ENCODE measurements at regions not wholly inside any gene's neighbourhood (a gene's known extent, or its start where the extent isn't known, plus 50 kb on each side); places are given as distances from the start of the nearest gene placed in this dataset.

DNA sequence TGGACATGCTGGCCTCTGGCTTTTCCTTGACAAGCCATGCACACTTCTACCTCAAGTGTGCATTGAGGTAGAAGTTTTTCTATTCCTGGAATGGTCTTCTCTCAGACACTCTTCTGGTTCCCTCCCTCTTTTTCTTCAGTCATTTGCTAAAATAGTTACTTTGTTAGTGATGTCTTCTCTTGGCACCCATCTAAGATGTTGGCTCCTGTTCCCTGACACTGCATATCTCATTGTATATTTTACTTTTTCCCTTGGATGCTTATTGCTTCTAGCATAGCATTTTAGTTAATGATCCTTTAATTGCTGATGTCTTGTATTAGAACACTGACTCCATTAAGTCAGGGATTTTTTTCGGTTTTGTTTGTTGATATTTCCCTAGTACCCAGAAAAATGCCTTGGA is 758.7 kb upstream of the NRSN1 start:
- H3K4me1 Mint-ChIP-seq (ENCODE audit: unreplicated experiment): peaks cover 5% of the 10 kb centered on the region
- no peak for TF ChIP-seq CTCF (IDR thresholded peaks at IDR 0.05; ENCODE audit: unreplicated experiment)
- H3K27ac Mint-ChIP-seq (ENCODE audit: unreplicated experiment): no peak overlapping the region
- no peaks in the 10 kb centered on the region for H3K9me3 Mint-ChIP-seq (ENCODE audit: unreplicated experiment)
- H3K36me3 Mint-ChIP-seq (ENCODE audit: low read depth, unreplicated experiment): no peaks in the 10 kb centered on the region
- no peaks in the 10 kb centered on the region for H3K27me3 Mint-ChIP-seq (ENCODE audit: unreplicated experiment)
- DNase-seq (ENCODE audit: low spot score): no peak
- no peak overlapping the region for H3K4me3 Mint-ChIP-seq (ENCODE audit: unreplicated experiment)

DNA sequence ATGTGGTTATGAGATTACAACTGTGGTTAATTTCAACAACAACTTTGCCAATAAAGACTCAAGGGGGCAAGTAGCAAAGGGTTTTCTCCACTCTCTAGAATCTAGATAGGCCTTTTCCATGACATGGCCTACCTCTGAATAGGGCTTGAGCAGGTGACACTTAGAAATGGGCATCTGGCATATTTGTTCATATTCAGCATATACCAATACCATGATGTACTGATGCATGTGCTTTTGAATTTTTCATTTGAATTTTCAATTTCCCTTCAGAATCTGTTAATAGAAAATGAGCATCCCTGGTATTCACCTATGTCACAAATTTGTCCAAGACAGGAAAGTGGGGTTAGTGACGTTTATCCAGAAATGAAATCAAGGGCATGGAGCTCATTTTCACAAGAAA is 757.5 kb upstream of the NRSN1 start:
- Mint-ChIP-seq H3K9me3 (ENCODE audit: unreplicated experiment) (no peaks in the 10 kb centered on the region), H3K4me1 (ENCODE audit: unreplicated experiment) (peaks cover 5% of the 10 kb centered on the region), H3K27me3 (ENCODE audit: unreplicated experiment) (no peaks in the 10 kb centered on the region), H3K27ac (ENCODE audit: unreplicated experiment) (no peak overlapping the region), H3K36me3 (ENCODE audit: low read depth, unreplicated experiment) (no peaks in the 10 kb centered on the region), H3K4me3 (ENCODE audit: unreplicated experiment) (no peak overlapping the region)
- DNase-seq (ENCODE audit: low spot score): no peak
- TF ChIP-seq CTCF (IDR thresholded peaks at IDR 0.05; ENCODE audit: unreplicated experiment): no peak

GRCh38 chr6:23370051-23370450 is 756.0 kb upstream of the NRSN1 start:
- Mint-ChIP-seq H3K9me3 (ENCODE audit: unreplicated experiment) (no peaks in the 10 kb centered on the region), H3K27ac (ENCODE audit: unreplicated experiment) (no peak overlapping the region), H3K4me1 (ENCODE audit: unreplicated experiment) (peaks cover 5% of the 10 kb centered on the region), H3K4me3 (ENCODE audit: unreplicated experiment) (no peak overlapping the region), H3K27me3 (ENCODE audit: unreplicated experiment) (no peaks in the 10 kb centered on the region), H3K36me3 (ENCODE audit: low read depth, unreplicated experiment) (no peaks in the 10 kb centered on the region)
- no peak for TF ChIP-seq CTCF (IDR thresholded peaks at IDR 0.05; ENCODE audit: unreplicated experiment)
- no peak for DNase-seq (ENCODE audit: low spot score)

GRCh38 chr6:23371132-23371915 is 754.7 kb upstream of the NRSN1 start:
- no peak for DNase-seq (ENCODE audit: low spot score)
- TF ChIP-seq CTCF (IDR thresholded peaks at IDR 0.05; ENCODE audit: unreplicated experiment): no peak
- H3K36me3 Mint-ChIP-seq (ENCODE audit: low read depth, unreplicated experiment): no peaks in the 10 kb centered on the region
- H3K27me3 Mint-ChIP-seq (ENCODE audit: unreplicated experiment): no peaks in the 10 kb centered on the region
- no peaks in the 10 kb centered on the region for H3K9me3 Mint-ChIP-seq (ENCODE audit: unreplicated experiment)
- peaks cover 5% of the 10 kb centered on the region for H3K4me1 Mint-ChIP-seq (ENCODE audit: unreplicated experiment)
- H3K4me3 Mint-ChIP-seq (ENCODE audit: unreplicated experiment): no peak overlapping the region
- H3K27ac Mint-ChIP-seq (ENCODE audit: unreplicated experiment): no peak overlapping the region

DNA sequence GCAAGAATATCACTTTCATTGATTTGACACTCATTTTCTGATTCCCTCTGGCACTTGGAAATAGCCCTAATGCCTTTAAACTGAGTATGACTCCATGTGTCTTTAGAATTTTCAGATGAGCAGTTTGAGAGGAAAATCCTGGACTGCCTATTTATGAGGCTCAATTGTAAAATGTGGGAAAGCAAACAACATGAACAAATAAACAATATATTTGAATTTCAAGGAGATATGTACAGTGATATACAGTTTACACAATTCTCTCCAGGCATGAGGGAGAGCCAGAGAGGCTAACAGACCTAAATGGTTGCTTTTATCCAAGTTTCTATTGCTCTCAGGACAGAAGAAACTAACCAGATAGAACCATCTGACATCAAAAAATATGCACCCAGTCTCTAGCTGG is 748.2 kb upstream of the NRSN1 start:
- Mint-ChIP-seq H3K9me3 (ENCODE audit: unreplicated experiment) (no peaks in the 10 kb centered on the region), H3K4me1 (ENCODE audit: unreplicated experiment) (no peaks in the 10 kb centered on the region), H3K27me3 (ENCODE audit: unreplicated experiment) (no peaks in the 10 kb centered on the region), H3K4me3 (ENCODE audit: unreplicated experiment) (no peak overlapping the region), H3K27ac (ENCODE audit: unreplicated experiment) (no peak overlapping the region), H3K36me3 (ENCODE audit: low read depth, unreplicated experiment) (no peaks in the 10 kb centered on the region)
- no peak for TF ChIP-seq CTCF (IDR thresholded peaks at IDR 0.05; ENCODE audit: unreplicated experiment)
- DNase-seq (ENCODE audit: low spot score): no peak
